SIG-M5 treated with dmso at 0.1 percent for 504 hours (cell line): ENCODE measurements at regions not wholly inside any gene's neighbourhood (a gene's known extent, or its start where the extent isn't known, plus 50 kb on each side); places are given as distances from the start of the nearest gene placed in this dataset.

ENCODE experiments used
- DNase-seq: peaks from one replicate; lab custom pipeline; 2025; ENCODE audit not compliant: unreplicated experiment; lab: John Stamatoyannopoulos, UW

DNA sequence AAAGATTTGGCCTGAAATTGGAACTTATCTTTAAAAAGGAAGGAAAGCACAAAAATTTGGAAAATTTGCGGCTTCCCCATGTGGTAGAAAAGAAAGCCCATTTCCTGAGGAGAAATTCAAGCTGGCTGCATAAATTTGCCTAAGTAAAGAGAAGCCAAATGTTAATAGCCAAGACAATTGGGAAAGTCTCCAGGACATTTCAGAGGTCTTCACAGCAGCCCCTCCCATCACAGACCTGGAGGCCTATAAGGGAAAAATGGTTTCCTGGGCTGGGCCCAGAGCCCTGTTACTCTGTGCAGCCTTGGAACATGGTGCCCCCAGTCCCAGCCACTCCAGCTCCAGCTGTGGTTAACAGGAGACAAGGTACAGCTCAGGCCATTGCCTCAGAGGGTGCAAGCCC is 736.5 kb downstream of the HACE1 start:
- no peak for DNase-seq

DNA sequence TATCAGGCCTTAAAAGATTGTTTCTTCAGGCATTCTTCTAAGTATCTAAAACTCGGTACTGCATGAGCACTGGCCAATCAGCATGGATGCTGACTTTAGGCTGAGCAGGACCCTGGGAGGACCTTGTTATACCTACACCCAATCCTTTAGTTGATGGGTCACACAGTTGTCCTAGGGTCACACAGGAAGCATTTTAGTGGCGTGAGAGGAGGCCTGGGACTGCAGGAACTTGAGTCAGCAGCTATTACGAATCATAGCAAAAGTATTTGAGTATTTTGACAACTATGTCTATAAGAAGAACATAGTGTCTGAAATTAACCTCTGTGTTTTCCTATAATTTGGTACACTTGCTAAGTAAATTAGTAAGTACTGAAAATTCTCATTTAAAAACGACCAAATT is 741.4 kb downstream of the HACE1 start:
- no peak for DNase-seq

GRCh38 chr6:104109806-104110205 is 749.9 kb downstream of the HACE1 start:
- DNase-seq: no peak

DNA sequence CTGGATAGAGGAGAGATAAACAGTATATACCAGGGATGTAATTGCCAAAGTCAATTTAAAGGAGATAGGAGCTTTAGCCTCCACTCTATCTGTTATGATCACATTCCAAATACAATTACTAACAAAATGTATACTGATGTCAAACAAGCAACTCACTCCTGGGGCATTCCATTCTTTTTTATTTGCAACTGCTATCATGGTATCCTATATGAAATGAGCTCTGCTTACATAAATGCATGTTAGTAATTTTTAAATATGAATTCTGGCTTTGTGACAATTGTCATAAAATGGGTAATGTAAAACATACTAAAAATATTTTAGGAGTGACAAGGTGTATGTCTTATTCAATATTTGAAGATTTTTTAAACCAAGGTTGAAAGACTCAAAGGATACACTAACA is 751.1 kb downstream of the HACE1 start:
- DNase-seq: no peak

DNA sequence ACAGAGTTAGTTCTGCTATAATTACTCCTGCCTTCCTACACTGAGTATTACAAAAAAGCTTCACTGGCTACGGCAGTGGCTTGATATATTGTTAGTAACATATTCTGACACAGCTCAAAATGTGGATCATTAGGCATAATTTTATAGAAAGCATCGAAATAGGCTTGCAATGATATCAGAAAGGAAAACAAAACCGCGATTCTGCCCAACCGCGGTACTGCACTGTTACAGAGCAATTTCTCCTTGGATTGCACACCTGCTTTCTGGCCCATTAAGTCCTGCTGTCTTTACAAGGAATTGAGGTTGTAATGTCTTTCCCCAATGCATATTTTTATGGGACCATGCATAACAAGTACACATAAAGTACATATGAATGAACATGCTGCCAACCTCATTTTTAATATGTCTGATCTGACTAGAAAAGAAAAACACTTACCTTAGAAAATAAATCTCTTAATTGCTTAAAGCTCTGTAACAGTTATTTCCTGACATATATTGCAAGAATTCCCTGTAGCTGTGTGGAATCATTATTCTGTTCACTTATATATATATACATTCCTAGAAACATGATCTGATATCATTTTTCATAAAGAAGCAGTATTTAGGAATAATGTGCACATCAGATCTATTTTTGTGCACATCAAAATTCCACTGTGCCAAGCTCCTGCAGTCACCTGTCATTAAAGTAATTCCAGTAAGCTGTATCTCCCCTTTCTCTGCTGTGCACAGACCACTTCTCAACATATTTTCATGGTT is 763.9 kb downstream of the HACE1 start:
- no peak for DNase-seq

- DNase-seq: no peak
These were observed 772.0 kb downstream of the HACE1 start for GRCh38 chr6:104087765-104088164.

- DNase-seq: no peak
These were observed 791.4 kb downstream of the HACE1 start for GRCh38 chr6:104068281-104068680.

DNA sequence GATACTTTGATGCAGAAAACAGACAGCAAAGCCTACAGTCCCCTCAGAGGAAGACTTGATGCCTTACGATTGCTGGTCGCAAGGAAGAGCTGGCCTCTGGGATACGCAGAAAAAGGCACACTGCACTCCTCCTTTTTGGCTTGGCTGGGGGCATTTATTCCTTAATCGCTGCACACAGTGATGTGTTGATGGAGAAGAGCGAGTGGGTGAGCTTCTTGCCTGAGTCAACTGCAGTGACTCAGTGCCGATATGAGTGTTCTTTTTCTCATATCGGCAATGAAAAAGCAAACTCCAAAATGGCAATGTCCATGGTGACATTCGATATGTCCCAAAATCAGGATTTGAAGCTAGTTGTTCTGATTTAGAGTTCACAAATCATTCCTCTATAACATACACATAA is 794.8 kb downstream of the HACE1 start:
- no peak for DNase-seq

- no peak for DNase-seq
These were observed 809.3 kb downstream of the HACE1 start for GRCh38 chr6:104050455-104050854.

GRCh38 chr6:104046426-104046825 is 813.3 kb downstream of the HACE1 start:
- DNase-seq: no peak

DNA sequence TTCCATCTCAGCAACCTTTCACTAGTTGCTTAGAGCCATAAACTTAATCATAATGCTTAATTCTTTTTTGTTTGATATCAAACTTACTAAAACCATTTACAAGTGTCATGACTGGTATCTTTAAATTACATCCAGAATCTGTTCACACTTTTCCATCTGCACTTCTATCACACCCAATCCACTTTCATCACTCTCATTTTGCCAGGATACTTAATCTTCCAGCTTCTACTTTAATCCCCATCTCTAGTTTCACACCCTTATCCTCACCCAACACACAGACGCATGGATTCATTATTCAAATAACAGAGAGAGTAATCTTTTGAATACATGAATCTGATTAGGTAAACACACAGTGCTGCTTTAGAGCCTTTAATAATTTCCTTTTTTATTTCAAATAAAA is 828.4 kb downstream of the HACE1 start:
- DNase-seq: no peak

DNA sequence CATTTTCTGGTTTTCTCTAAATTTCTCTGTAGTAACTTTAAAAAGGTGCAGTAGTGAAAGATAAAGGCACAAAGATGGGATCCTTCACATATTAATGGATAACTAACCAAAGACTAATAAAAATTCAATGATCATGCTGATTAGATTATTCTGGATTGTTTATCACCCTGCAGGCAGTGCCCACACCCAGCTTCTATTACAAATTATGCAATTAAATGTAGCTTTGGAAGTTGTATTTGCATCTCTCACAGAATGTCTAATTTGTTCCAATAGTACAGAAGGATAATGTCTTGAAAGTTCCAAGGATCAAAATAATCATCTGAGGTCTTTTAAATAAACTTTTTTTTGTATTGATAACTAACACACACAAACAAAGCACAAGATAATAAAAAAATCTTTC is 837.6 kb downstream of the HACE1 start:
- no peak for DNase-seq

DNA sequence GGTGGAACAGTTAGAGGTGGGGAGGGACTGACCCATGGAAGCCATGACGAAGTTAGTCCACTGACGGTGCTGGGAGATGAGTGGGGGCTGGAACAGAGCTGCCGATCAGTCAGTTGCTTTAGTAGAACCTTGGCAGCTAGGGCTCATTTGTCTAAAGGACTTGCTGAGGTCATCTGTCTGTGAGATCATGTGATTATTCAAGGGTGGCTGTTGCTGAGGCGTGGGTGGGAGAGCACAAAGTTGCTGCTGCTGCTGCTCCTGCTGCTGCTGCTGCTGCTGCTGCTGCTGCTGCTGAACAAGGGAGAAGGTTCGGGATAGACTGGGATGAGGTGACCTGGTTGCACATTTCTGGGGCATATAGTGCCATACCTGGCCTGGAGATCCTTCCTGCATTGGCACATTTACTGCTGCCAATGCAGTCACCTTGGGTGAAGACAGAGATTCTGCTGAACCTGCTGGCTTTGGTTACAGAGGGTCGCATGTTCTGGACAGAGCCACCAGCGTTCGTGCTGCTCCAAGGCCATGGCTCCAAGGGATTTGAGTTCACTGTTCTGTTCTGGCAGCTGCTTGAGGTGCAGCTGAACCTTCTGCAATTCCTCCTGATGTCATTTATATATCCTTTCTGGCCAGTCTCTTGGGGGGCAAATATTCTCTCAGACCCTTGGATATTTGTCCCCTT is 840.5 kb downstream of the HACE1 start:
- no peak for DNase-seq

DNA sequence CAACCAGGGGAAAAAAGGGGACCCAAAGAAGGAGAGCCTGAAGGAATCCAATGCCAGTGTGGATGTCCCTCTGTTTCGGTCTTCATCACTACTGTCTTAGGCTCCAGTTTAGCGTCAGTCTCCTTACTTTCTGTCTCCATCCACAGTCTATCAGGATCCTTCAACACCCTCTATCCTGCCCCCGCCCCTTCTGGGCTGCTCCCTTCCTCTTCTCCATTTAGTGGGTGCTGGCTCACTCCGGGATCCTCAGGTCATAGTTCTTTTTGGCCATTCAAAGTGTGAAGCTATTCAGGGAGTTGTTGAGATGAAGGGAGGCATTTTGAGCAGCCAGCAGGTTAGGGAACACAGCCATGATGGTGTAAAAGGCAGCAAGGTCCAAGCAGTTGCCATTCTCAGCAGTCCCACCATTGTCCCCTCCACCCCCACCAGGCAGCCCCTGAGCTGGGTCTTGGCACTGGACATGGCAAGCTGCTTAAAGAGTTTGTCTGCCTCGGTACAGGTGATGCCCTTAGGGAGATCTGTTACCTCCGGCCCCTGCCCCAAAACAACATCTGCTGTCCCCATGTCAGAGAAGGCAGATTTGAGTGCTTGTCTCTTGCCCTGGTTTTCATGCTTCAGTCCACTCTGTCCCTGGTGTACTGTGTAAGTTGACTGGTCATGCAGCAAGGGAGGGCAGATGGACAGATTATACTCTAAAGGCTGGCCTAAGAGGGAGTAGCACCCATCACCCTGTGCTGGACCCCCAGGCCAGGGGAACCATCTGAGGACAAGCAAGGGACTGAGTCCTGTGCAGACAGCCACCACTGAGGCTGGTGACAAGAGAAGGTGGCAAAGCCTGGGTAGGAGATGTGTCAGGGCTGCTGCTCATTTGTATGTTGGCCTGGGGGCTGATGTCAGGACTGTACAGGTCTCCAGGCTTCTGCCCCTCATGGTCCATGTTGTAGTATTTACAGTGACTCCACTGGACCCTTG is 842.0 kb downstream of the HACE1 start:
- DNase-seq: no peak

GRCh38 chr6:104014163-104014959 is 845.4 kb downstream of the HACE1 start:
- DNase-seq: no peak

DNA sequence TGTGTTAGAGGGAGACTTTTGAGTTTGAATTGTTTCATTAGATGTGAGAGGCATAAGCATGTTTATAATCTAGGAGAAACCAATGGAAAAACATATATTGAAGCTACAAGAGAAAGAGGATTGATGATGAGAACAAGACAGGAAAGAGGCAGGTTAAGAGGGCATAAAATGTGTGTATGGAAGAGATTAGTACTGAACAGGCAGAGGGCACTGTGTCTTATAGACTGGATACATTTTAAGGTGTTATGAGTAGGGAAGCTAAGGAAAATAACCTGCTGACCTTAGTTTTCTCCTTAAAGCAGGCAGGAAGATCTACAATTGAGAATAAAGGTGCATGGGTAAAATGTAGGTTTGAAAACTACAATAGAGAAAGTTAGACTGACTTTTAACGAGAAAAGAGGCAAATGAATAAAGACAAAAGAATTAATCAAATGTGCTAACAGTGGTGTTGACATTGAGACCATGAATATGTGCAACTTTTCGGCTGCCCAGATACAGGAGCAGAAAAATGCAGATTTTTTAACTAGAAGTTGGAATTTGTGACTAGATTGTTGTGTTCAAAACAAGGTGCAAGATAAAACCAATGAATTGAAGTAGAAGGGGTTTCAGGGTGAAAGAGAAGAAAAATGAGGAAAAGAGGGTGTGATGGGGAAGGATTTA is 846.3 kb downstream of the HACE1 start:
- DNase-seq: no peak

DNA sequence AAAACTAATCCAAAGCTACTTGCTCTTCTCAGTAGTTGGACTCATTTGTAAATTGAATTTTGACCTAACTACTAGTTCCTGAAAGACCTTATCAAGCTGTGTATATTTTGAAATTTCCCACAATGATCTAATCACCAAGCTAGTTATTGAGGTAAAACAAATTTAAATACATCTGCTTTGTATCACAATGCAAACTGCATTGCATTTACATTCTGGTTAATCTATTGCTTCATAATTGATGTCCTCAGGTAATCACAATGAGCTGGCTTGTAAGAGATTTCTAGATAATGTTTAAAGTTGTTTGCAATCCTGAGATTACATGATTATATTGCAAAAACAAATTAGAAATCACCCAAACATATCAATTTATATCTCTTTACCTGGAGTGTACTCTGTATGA is 848.8 kb downstream of the HACE1 start:
- DNase-seq: no peak

DNA sequence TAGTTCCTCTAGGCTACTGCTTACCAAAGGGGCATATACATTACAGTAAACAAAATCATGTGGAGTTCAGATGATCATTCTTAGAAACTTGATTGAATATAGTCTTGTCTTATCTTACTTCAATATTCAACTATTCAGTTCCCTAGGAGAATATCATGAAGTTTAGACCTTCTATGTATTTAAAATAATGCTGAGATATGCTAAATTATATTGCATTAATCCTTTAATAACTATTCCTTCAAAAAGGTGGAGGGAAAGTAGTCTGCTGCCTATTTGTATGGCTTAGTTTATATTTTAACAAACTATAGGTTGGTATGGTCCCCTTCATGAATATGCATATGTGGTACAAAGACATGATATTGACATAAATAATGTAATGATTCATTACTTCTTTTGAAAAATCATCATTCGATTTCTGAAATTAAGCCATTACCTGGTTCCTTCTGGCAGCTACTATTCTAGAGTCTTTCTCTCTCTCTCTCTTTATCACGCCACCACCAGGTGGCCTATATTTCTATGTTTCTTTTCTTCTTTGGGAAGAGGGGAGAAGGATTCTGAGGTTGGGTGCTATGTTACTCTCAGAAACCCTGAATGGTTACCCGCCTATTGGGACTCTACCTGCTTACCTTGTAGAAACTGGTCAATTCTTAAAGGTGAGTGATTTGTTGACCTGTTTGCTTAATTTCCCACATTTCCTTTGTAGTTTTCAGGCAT is 855.8 kb downstream of the HACE1 start:
- DNase-seq: no peak

GRCh38 chr6:103995571-103995970 is 864.1 kb downstream of the HACE1 start:
- no peak for DNase-seq

- no peak for DNase-seq
These were observed 875.9 kb downstream of the HACE1 start for GRCh38 chr6:103983860-103984259.
